ENCODE measurements at regions not wholly inside any gene's neighbourhood (a gene's known extent, or its start where the extent isn't known, plus 50 kb on each side); places are given as distances from the start of the nearest gene placed in this dataset.

- no peak overlapping the region for H3K9ac ChIP-seq (ENCODE audit: low read depth, low read length)
- H3K9me3 ChIP-seq (ENCODE audit: control insufficient read depth, insufficient read depth, low read length) = peaks cover 8% of the 10 kb centered on the region
- H3K4me1 ChIP-seq (ENCODE audit: control insufficient read depth, insufficient read depth, low read length) = peaks cover 8% of the 10 kb centered on the region
- no peak overlapping the region; the same call in 1 of the 2 replicates for H3K4me3 ChIP-seq (ENCODE audit: low read depth, low read length)
- H3K36me3 ChIP-seq (ENCODE audit: control insufficient read depth, insufficient read depth, low read length) = no peaks in the 10 kb centered on the region
- peaks cover 33% of the 10 kb centered on the region for H3K27me3 ChIP-seq (ENCODE audit: control insufficient read depth, insufficient read depth, low read length)
- H3K27ac ChIP-seq (ENCODE audit: low read depth, low read length) = no peak overlapping the region
Measured at GRCh38 chrX:68894142-68894512, 65.3 kb downstream of the EFNB1 start.

- Histone ChIP-seq H3K36me3 (ENCODE audit: control insufficient read depth, insufficient read depth, low read length) (no peaks in the 10 kb centered on the region), H3K4me1 (ENCODE audit: control insufficient read depth, insufficient read depth, low read length) (peaks cover 8% of the 10 kb centered on the region), H3K9ac (ENCODE audit: low read depth, low read length) (no peak overlapping the region), H3K4me3 (ENCODE audit: low read depth, low read length) (no peak overlapping the region), H3K27ac (ENCODE audit: low read depth, low read length) (no peak overlapping the region), H3K9me3 (ENCODE audit: control insufficient read depth, insufficient read depth, low read length) (peaks cover 9% of the 10 kb centered on the region), H3K27me3 (ENCODE audit: control insufficient read depth, insufficient read depth, low read length) (peaks cover 39% of the 10 kb centered on the region)
Measured at GRCh38 chrX:68892651-68893050, 63.8 kb downstream of the EFNB1 start.

GRCh38 chrX:68892134-68892533 is 63.3 kb downstream of the EFNB1 start:
- H3K27ac ChIP-seq (ENCODE audit: low read depth, low read length) = no peak overlapping the region
- H3K9ac ChIP-seq (ENCODE audit: low read depth, low read length) = no peak overlapping the region
- peaks cover 12% of the 10 kb centered on the region for H3K9me3 ChIP-seq (ENCODE audit: control insufficient read depth, insufficient read depth, low read length)
- H3K4me3 ChIP-seq (ENCODE audit: low read depth, low read length) = no peak overlapping the region
- H3K4me1 ChIP-seq (ENCODE audit: control insufficient read depth, insufficient read depth, low read length) = peaks cover 8% of the 10 kb centered on the region
- no peaks in the 10 kb centered on the region for H3K36me3 ChIP-seq (ENCODE audit: control insufficient read depth, insufficient read depth, low read length)
- H3K27me3 ChIP-seq (ENCODE audit: control insufficient read depth, insufficient read depth, low read length) = peaks cover 45% of the 10 kb centered on the region

Measured in HUES48 (cell line).